GM12891 (cell line): ENCODE measurements at regions not wholly inside any gene's neighbourhood (a gene's known extent, or its start where the extent isn't known, plus 50 kb on each side); places are given as distances from the start of the nearest gene placed in this dataset.

ENCODE experiments used
- POLR2A ChIP-seq: IDR thresholded peaks from 2 replicates; pipeline ENCODE4 v1.6.1; 2011; ENCODE audit warnings: low read depth, low read length, control low read depth
- POLR2AphosphoS5 ChIP-seq: IDR thresholded peaks from 2 replicates; pipeline ENCODE4 v1.6.1; 2011; ENCODE audit warnings: low read depth, low read length, control low read depth
- TAF1 ChIP-seq: IDR thresholded peaks from 2 replicates; pipeline ENCODE4 v1.6.1; 2011; ENCODE audit warnings: low read depth, low read length, control low read depth

DNA sequence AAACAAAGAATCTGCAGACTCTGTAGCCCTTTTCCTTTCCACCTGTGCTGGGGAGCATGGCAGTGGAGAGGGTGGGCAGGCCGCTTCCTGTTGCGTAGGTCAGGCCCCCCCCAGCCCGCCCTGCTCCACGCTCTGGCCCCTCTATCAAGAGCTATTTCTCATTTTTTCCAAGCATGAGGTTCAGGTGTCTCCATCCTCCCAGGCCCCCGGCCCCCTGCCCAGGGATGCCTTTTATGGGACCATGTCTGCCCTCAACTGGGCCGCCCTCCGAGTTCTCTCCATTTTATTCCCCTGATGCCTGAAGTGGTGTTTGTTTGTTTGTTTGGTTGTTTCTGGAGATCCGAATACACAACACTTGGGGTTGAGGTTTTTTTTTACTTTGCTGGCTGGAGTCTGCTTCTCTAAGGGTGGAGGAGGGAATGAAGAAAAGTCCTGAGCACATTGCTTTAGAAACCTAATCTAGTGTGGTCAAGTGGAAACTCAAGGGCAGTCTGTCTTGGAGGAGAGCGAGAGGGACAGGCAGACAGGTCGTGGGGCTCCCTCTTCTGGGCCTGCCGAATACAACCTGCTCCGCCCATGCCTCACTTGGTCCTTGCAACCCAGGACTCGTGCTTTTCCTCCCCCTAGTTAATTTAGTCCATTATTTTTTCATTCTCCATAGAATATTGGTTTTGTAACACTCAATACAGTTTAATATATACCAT is 176.5 kb upstream of the LYSMD4 start:
- TF ChIP-seq POLR2A (no peak), TAF1 (no peak), POLR2AphosphoS5 (no peak)
